Transverse colon (tissue), 4 donors: ENCODE measurements at regions not wholly inside any gene's neighbourhood (a gene's known extent, or its start where the extent isn't known, plus 50 kb on each side); places are given as distances from the start of the nearest gene placed in this dataset.

ENCODE experiments used
- EP300 ChIP-seq: sonication (generic); formaldehyde crosslinking; IDR thresholded peaks from one replicate; pipeline ENCODE4 v1.6.1; 2017; ENCODE audit warnings: antibody characterized with exemption, low read depth
- POLR2A ChIP-seq: fragments of 450-650 bp; IDR thresholded peaks from one replicate; pipeline ENCODE4 v1.6.1; 2016; ENCODE audit warnings: antibody characterized with exemption, mild to moderate bottlenecking, moderate library complexity
- POLR2AphosphoS5 ChIP-seq, 3 donors: sonication (generic); formaldehyde crosslinking; IDR thresholded peaks; one replicate each; pipeline ENCODE4 v1.6.1; 2016; ENCODE audit warnings: antibody characterized with exemption in 3 of 3
- TF ChIP-seq, protein P1 (sequence below), 5 experiments: fragments of 200-600 bp in 3 of 5; fragments of 450-650 bp in 2 of 5; sonication (generic) in 3 of 5; IDR thresholded peaks; 1 replicate in 2 of 5; 2 replicates in 3 of 5; pipeline ENCODE4 v1.5.1; 2016 to 2017; ENCODE audit warnings: antibody characterized with exemption in 5 of 5, inconsistent platforms in 3 of 5, mild to moderate bottlenecking in 2 of 5, moderate library complexity in 1 of 5

DNA sequence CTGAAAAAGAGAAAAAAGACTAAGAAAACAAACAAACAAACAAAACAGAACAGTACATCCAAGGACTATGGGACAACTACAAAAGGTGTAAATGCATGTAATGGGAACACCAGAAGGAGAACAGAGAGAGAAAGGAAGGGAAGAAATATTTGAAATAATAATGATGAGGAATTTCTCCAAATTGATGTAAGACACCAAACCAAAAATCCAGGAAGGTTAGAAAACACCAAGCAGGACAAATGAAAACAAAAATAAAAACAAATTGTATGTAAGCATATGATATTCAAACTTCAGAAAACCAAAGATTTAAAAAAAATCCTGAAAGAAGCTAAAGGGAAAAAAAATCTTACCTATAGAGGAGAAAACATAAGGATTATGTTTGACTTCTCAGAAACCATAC, 125.9 kb upstream of the ACTBL2 start:
- TF ChIP-seq, protein P1, sequence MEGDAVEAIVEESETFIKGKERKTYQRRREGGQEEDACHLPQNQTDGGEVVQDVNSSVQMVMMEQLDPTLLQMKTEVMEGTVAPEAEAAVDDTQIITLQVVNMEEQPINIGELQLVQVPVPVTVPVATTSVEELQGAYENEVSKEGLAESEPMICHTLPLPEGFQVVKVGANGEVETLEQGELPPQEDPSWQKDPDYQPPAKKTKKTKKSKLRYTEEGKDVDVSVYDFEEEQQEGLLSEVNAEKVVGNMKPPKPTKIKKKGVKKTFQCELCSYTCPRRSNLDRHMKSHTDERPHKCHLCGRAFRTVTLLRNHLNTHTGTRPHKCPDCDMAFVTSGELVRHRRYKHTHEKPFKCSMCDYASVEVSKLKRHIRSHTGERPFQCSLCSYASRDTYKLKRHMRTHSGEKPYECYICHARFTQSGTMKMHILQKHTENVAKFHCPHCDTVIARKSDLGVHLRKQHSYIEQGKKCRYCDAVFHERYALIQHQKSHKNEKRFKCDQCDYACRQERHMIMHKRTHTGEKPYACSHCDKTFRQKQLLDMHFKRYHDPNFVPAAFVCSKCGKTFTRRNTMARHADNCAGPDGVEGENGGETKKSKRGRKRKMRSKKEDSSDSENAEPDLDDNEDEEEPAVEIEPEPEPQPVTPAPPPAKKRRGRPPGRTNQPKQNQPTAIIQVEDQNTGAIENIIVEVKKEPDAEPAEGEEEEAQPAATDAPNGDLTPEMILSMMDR (IDR thresholded peaks at IDR 0.05) = no peak
- TF ChIP-seq POLR2A (no peak), EP300 (no peak), POLR2AphosphoS5 (IDR thresholded peaks at IDR 0.05) (no peak)
